DOHH2 (cell line): ENCODE measurements at regions not wholly inside any gene's neighbourhood (a gene's known extent, or its start where the extent isn't known, plus 50 kb on each side); places are given as distances from the start of the nearest gene placed in this dataset.

ENCODE experiments used
- CTCF ChIP-seq: fragments of 200-600 bp; sonication (generic); IDR thresholded peaks from one replicate; pipeline ENCODE4 v1.5.1; 2014; ENCODE audit warnings: antibody characterized with exemption, mild to moderate bottlenecking, low read depth, low read length; ENCODE audit not compliant: poor library complexity, severe bottlenecking
- EZH2phosphoT487 ChIP-seq: fragments of 200-600 bp; sonication (generic); IDR thresholded peaks from 2 replicates; pipeline ENCODE4 v1.6.1; 2017; ENCODE audit warnings: borderline replicate concordance, mild to moderate bottlenecking, antibody characterized with exemption, low read length, moderate library complexity, mixed read lengths

- TF ChIP-seq CTCF (no peak), EZH2phosphoT487 (no peak)
These were observed 73.7 kb upstream of the NDST4 start for GRCh38 chr4:115187136-115187535.
